GM21367 (cell line): ENCODE measurements at regions not wholly inside any gene's neighbourhood (a gene's known extent, or its start where the extent isn't known, plus 50 kb on each side); places are given as distances from the start of the nearest gene placed in this dataset.
"Not testable (repeated sequence)": the region's sequence is repeated elsewhere in the genome, so short reads cannot be mapped to it uniquely, and the experiment has no call there.

Source experiments
- ATAC-seq: cut with Tn5 transposase; IDR thresholded peaks from one replicate; pipeline ENCODE4 v1.9.1; 2021; ENCODE audit not compliant: unreplicated experiment

DNA sequence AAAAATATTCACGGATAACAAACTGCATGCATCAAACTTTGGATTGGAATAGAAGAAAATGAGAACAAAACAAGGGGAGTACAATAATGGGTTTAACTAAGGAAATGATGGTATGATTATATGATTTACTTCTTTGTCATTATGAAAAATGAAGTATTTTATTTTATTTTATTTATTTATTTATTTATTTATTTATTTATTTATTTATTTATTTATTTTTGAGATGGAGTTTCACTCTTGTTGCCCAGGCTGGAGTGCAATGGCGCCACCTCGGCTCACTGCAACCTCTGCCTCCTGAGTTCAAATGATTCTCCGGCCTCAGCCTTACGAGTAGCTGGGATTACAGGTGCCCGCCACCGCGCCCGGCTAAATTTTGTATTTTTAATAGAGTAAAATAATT lies 234.1 kb upstream of the SEMA3C start:
- ATAC-seq: not testable (repeated sequence)

DNA sequence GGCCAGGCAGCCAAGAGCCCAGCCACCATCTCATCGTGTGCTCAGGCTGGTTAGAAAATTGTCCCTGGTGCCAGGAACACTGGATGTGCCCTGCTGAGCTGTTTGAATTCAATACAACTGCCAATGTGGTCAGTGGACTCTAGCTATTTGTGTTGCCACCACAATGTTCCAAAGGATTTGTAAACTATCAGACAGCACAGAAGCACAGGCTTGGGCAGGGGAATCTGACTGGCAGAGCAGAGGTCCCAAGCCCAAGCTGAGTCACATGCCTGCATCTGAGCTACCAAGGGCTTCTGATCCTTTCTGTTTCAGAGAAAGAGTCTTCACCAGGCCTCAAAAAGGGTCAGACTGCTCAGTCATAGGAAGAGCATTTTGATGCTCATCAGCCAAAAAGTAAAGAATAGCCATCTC lies 232.1 kb upstream of the SEMA3C start:
- ATAC-seq: no peak

DNA sequence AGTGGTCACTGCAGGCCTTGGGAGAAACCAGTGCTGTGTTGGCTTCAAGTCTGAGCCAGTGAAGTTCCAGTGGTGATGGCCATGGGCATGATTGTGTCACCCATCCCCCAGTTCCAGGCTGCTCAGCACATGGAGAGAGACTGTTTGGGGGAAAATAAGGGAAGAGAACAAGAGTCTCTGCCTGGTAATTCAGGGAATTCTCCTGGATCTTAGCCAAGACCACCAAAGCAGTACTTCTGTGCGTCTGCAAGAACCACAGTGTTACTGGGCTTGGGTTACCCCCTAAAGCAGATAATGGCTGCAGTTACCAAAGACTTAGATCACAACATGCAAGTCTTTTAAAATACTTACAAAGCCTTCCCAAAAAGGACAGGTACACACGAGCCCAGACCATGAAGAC lies 225.0 kb upstream of the SEMA3C start:
- no peak for ATAC-seq

DNA sequence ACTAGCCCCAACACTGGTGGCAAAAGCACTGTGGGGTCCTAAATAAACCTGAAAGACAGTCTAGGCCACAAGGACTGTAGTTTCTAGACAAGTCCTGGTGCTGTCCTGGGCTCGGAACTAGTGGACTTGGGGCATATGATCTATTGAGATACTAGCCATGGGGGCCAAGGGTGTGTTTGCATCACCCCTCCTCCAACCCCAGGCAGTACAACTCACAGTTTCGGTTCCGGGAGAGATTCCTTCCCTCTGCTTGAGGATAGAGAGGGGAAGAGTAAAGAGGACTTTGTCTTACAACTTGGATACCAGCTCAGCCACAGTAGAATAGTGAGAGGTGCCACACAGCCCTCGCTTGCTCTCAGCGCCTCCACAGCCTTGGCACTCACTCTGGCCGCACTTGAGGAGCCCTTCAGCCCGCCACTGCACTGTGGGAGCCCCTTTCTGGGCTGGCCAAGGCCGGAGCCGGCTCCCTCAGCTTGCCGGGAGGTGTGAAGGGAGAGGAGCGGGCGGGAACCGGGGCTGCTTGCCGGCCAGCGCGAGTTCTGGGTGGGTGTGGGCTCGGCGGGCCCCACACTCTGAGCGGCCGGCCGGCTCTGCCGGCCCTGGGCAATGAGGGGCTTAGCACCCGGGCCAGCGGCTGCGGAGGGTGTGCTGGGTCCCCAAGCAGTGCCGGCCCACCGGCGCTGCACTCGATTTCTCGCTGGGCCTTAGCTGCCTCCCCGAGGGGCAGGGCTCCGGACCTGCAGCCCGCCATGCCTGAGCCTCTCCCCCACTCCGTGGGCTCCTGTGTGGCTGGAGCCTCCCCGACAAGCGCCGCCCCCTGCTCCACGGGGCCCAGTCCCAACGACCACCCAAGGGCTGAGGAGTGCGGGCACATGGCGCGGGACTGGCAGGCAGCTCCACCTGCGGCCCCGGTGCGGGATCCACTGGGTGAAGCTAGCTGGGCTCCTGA lies 222.7 kb upstream of the SEMA3C start:
- ATAC-seq: not testable (repeated sequence)

DNA sequence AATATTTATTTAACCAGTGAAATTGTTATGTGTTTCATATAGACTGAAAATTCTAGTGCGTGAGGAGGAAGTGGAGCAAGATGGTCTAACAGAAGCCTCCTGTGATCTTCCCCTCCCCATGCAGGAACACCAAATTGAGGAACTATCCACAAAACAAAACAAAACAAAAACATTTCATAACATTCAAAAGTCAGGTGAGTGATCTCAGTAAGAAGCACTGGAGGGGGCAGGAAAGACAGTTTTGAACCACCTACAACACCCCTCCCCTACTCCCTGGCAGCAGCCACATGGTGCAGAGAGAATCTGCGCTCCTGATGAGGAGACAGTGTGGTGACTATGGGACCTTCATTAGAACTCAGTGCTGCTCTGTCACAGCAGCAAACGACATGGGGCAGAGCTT lies 221.9 kb upstream of the SEMA3C start:
- ATAC-seq: no peak

DNA sequence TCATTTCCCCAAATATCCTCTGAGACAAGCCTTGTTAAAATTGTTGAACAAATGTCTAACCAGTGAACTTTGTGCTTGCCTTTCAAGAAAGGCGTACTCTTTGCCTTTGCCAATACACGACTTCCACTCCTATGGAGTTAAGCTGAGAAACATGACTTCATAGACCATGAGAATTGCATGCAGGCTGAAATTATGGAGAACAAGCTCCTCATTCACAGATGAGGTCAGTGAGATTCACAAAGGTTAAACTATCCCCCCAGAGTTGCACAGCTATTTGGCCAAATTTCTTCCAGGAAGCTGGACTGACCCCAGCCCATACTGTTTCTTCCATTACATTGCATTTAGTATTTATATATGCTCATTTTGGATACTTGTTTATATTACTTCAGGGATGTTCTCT lies 221.4 kb upstream of the SEMA3C start:
- no peak for ATAC-seq

DNA sequence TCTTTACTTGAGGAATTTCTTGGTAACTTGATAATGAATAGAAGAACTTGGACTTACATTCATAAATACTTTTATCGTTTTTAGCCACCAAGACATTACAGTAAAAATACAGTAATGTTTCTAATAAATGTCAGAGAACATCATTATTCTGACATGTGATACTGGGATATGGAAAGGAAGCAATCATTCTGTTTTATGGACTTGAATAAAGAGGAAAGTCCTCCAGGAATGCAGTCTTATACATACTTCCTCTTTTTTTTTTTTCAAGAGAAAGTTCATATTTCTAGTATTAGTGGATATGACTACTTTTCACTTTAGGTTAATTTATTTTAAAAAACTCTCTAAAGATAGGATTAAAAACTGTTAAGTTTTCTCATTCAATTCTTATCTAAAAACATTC lies 220.0 kb upstream of the SEMA3C start:
- no peak for ATAC-seq

DNA sequence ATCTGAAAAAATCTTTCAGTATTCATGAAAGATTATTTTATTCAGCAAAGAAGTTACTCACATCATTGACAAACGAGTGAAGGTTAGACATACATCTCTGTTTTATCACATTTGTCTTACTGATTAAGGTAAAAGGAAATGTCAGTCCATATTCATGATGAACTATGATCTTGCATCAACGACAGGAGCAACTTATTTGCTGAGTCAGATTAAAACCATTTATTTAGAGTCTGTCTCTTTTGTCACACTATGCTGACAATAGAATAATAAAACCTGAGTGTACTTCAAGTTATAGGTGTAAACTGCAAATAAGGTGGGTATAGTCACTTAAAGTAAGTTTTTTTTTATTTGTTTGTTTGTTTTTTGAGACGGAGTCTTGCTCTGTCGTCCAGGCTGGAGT lies 216.5 kb upstream of the SEMA3C start:
- no peak for ATAC-seq

DNA sequence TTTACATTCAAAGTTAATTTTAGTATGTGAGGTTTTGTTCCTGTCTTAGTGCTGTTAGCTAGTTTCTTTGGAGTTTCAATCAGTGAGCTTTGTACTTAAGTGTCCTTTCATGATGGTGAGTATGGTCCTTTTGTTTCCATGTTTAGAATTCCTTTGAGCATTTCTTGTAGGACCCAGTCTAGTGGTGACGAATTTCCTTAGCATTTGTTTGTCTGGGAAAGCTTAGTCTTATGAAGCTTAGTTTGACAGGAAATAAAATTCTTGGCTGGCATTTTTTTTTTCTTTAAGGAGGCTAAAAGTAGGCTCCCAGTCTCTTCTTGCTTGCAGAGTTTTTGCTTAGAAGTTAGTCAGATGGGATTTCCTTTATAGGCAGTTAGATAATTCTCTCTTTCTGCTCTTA lies 209.2 kb upstream of the SEMA3C start:
- no peak for ATAC-seq

DNA sequence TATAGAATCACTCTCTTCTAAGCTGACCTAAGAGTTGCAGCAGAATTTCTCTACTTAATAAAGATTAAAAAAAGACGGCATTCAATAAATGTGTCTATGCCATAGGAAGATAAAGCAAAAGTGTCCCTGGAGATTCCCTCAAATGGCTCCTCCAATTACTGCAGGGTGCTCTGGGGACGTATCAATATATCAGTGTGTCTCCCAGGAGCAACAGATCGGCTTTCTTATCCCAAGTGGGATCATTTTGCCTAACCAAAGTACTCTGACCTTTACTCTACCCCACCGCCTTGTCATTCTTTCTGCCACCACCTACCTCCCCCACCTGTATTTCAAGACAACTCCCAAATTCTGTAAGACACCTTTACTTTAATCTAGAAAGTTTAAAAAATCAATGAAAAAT lies 202.0 kb upstream of the SEMA3C start:
- ATAC-seq: no peak

DNA sequence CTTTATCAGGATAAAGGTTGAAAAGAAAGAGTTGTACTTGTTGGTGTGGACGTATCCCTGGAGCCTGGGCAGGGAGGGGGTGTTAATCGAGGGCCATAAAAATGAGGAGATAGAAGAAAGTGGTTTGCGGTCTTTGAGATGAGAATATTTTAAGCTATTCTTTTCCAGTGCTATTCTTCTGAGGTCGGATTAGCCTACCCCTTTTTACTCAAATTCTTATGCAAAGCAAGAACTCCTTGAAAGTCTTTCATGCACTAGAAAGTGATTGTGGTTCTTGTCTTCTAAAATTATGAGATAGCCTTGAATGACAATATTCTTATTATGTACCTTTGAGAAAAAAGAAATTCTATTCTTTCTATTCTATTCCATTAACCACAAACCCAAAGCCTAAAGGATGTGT lies 201.3 kb upstream of the SEMA3C start:
- no peak for ATAC-seq

DNA sequence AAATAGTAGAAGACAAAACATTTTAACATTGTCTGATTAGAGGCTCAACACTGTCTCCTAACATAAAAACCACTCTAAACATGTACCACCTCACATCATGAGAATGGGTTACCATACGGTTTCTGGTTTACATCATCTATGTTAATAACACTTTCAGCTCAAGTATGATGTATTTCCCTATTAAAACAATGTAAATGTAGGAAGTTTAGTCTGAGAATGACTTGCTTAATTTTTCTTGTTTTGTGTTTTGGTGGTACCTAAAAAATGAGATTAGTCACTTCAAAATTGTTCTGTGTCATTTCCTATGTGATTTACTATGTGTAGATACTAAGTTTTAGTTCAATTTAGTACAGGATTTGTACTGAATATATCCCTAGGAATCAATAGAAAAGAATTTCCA lies 195.8 kb upstream of the SEMA3C start:
- no peak for ATAC-seq

DNA sequence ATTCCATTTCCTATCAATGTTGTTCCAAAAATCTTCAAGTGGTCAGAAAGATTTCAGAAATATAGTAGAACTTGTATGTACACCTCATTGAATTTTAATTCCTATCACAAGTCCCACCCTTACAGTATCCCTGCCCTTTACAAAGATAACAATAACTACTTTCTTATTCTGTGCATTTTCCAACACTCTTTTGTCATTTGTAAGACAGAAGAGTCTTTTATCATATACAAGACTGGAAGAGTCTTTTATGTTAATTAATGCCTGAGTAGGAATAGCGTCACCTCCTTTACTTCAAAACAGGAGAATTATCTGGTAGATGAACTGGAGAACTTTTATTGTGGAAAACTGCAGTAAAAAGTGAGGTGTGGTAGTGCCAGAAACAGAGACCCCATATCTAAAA lies 193.9 kb upstream of the SEMA3C start:
- no peak for ATAC-seq

DNA sequence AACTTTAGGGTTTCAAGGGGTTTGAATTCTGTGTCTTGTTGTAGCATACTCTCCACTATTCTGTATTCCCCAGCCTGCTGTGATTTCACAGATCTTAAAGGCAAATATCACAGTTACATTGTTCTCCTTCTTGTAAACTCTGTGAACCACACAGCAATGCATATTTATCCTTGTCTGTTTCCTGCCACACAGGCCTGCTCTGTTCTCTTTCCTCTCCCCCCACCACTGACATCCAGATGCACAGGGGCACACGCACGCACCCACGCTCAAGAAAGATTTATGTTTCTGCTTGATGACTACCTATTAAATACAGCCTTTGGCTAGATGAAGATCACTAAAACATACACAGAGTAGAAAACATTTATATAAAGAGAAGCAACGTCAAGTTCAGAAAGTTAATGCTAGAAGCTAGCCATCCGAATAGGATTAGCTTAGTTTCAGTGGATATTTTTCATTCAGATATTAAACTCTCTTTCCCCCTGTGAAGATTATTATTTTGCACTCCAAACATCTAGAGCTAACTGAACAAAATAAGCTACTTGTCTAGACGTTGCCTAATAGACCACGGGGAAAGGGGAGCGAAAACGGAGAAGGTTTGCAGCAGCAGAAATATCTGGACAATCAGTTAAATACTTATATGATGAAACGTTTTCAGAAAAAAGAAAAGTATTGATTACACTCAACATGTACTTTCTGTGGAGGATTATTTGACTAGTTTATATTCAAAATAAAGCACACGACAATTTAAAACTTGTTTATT lies 193.1 kb upstream of the SEMA3C start:
- ATAC-seq: no peak

DNA sequence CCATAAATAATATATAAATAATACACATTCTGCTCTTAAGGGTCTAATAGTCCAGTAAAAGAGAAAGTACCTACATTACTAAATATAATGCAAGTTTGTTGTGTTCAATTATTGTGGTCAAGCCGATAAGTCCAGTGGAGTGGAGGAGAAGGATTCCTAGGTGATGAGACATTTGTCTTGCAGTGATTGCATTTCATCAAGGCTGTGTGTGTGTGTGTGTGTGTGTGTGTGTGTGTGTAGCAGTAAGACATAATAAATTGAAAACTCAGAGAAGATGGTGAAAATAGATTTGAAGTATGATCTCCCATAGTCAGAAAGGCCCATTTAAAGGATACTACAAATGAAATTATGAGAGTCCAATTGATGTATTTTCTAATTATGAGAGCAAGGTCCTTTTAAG lies 192.5 kb upstream of the SEMA3C start:
- ATAC-seq: no peak

DNA sequence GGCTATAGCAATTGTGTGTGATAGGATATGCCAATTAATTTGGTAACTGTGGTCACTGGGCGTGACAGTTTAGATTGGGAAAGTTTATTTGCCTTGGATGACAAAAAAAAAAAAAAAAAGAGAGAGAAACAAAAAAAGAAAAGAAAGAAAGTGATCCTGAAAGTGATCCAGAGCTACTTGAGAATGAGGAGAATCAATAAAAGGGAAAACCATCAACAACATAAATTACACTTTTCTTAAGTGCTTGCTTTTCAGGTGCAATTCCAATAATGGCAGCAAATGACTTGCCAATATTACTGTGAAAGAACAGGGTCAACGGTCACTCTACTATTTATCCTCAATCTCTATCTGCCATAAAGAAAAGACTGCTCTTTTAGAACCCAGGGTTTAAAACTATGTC lies 191.8 kb upstream of the SEMA3C start:
- ATAC-seq: no peak

DNA sequence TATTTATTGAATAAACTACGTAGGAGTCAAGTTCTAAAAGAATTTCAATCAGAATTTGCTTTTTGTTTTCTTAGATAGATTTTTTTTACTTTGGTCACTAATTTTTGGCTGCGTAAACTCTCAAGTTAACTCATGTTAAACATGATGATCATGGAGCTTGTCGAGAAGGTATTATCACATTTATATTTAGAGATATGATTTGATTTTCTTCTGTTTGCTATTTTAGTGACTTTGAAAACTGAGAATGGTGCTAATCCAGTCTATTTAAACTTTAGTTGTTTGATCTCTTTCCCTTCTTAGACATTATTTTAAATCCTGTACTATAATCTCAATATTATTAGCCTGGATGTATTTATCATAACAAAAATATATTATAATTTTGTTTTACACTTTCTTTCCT lies 179.4 kb upstream of the SEMA3C start:
- ATAC-seq: no peak

DNA sequence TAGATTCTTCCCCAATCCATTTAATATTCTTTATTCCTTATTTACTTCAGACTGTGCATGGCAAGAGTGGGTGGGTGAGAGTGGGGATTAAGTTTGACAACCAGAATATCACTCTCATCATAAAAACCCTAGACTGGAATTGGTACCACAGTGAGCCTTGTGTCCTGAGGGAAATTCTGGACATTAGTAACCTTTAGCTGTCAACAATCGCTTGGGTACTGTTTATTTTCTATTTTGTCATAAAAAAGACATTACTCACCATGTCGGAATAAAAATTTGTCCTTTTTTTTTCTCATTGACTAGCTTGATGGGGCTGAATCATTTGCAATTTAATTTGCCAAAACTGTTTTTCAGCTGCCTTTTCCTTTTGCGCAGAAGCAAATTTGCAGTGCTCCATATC lies 176.1 kb upstream of the SEMA3C start:
- ATAC-seq: no peak

DNA sequence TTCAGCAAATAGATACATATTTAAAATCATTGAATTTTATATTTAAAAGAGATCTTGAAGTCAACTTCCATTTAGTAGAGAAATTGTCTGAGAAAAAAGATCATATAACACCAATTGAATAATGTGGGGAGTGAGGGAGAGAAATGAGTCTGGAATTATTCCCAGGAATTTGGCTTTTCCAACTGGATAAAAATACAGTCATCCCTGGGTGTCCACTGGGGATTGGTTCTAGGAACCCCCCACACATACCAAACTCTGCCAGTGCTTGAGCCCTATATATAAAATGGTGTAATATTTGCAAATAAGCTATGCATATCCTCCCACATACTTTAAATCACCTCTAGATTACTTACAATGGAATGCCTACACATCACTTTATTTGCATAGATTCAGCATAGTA lies 162.8 kb upstream of the SEMA3C start:
- ATAC-seq: no peak

DNA sequence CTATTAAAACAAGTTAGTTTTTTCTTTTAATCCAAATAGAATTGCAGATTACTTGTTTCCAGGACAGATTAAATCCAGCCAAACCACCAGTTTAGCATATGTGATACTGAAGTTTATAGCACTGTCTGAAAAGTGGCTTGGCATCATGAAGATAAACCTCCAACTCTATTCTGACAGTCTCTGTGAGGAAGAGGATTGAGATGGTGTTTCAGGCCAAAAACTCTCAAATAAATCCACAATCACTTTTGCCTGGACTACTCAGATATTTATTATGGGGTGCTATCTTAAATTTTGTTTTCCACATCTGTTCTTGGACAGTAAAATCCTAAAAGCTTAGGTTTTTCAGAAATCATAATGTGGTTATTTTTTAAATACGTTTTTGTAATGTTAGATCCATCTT lies 161.7 kb upstream of the SEMA3C start:
- no peak for ATAC-seq

DNA sequence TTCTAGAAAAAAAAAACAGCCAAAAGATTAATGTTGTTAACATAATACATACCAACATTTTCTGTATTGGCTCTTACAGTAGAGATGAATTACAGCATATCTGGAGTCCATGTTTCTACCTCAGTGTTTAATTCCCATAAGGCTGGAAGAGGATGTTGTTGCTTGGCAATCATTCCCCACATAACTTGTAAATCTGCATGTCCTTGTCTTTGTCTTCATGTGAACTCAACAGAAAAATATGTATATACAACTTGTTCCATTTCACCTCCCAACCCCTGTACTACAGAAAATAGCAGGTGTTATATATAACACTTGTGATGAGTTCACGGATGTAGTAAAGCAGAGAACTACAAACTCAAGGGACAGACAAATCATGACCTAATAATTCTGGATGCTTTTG lies 160.9 kb upstream of the SEMA3C start:
- ATAC-seq: no peak

DNA sequence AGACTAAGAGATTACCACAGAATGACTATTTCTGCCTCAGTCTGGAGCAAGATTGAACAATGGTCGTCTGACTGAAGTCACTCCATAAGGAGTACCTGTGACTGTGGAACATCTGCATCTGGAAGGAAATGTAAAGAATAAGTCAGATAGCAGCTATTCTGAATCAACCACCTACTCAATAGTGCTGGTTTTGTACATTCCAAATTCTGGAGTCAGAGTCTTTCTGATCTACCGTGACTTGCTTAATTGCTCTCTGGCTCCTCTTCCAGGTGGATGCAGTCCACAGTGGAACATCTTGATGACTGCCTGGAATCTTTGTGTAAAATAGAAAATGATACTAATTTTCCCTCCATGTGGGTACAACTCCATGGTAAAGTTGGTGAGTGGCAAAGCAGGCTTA lies 156.3 kb upstream of the SEMA3C start:
- no peak for ATAC-seq
